HG03565 (cell line): ENCODE measurements at regions not wholly inside any gene's neighbourhood (a gene's known extent, or its start where the extent isn't known, plus 50 kb on each side); places are given as distances from the start of the nearest gene placed in this dataset.
A peak's percentile ranks its signal among the peaks of the same experiment; 100 is the strongest.

Experiments used
- ATAC-seq: cut with Tn5 transposase; IDR thresholded peaks from one replicate; pipeline ENCODE4 v1.9.1; 2021; ENCODE audit warnings: mild to moderate bottlenecking, moderate library complexity; ENCODE audit not compliant: unreplicated experiment

GRCh38 chr21:18191139-18191538, 53.5 kb upstream of the CHODL start:
- no peak for ATAC-seq

- no peak for ATAC-seq
Measured at GRCh38 chr21:18178509-18178908, 66.1 kb upstream of the CHODL start.

DNA sequence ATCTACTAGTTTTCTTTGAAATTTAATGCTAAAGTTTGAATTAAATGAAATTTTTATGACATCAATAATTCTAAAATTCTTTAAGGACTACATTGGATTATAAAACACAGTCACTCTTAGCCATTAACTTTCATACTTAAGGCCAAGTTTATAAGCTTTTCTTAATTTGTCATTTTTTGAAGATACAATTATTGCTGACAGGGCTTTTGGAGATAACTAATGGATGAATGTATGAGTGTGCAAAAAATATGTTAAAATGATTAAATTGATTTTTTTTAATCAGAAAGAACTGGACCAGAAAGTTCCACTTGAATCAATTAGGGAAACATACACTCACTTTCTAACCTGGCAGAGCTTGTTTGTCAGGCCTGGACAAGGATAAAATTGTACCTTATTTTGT, 70.3 kb upstream of the CHODL start:
- no peak for ATAC-seq

DNA sequence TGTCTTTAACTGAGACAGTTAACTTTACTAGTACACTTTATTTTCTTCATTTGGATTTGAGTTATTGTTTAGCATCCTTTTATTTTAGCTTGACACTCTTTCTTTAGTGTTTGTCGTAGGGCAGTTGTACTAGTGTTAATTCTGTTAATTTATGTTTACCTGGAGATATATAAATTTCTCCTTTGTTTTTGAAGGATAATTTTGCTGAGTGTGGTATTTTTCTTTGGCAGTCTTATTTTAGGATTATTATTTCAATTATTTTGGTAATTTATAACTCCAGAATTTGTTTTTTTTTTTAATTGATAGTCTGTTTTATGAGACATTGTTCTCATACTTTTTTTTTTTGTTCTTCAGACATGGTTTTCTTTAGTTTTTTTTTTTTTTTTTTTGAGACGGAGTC, 73.8 kb upstream of the CHODL start:
- ATAC-seq: no peak

DNA sequence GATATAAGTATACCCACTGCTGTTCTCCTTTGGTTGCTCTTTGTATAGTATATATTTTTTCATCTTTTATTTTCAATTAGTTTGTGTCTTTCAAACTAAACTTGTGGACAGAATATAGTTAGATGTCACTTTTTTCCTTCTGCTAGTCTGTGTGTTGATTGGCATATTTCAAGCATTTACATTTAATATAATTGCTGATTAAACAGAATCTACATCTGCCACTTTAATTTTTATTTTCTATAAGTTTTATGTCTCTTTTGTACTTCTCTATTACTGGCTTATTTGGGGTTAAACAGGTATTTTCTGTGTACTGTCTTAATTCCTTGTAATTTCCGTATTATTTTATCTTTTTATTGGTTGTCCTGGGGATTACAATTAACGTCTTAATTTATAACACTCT, 74.4 kb upstream of the CHODL start:
- no peak for ATAC-seq

DNA sequence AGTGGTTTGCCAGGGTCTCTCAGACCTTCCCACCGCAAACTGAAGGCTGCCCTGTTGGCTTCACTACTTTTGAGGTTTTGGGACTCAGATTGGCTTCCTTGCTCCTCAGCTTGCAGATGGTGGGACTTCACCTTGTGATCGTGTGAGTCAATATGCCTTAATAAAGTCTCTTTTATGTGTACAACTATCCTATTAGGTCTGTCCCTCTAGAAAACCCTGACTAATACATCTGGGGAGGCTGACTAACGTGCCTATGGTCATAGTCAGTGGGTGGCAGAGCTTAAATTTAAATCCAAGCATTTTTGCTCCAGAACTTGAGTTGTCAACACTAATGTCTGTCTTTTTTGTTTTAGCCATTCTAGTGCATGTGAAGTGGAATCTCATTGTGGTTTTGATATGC, 76.5 kb upstream of the CHODL start:
- ATAC-seq: no peak

DNA sequence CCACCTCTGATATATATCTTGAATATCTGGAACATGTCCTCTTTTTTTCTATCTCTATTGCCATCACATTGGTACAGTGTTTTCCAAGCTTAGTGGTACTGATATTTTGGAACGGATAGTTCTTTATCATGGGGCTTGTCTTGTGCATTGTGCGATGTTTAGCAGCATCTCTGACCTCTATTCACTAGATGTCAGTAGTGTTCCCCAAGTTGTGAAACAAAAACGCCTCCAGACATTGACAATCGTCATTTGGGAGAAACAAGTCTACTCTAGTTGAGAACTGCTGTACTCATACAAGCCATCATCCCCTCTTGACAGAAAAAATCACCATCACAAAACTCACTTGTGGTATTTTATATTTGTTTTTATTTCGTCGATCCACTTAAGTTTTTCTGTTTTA, 79.7 kb upstream of the CHODL start:
- no peak for ATAC-seq

DNA sequence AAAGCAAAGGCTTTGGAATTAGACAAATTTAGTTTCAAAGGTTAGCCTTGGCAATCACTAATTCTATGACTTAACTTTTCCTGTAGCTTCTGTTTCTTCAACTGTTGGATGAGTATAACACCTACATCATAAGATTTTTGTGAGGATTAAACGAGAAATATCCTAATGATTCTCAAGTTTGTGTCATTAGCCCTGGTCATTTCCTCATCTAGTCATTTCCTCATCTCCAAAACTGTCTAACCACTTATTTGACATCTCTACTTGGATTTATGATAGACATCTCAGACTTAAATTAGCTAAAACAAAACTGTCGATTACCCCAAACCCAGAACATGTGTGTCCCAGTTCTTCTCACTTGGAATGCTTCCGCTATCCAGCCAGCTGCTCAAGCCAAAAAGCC, 80.2 kb upstream of the CHODL start:
- ATAC-seq: no peak

- no peak for ATAC-seq
Measured at GRCh38 chr21:18163956-18164355, 80.7 kb upstream of the CHODL start.

DNA sequence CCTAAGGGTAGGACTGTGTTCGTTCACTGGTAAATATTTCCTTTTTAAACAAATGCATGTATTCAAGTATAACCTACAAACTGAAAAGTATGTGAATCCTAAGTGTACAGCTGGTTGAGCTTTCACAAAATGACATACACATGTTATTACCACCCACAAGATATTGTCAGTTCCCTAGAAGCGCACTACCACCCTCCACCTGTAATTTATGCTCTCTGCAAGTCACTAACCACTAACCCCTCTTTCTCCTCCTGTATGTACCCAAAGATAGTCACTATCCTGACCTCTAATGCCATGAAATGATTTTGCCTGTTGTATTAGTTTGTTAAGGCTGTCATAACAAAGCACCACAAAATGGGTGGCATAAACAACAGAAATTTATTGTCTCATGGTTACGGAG, 82.8 kb upstream of the CHODL start:
- ATAC-seq: no peak

DNA sequence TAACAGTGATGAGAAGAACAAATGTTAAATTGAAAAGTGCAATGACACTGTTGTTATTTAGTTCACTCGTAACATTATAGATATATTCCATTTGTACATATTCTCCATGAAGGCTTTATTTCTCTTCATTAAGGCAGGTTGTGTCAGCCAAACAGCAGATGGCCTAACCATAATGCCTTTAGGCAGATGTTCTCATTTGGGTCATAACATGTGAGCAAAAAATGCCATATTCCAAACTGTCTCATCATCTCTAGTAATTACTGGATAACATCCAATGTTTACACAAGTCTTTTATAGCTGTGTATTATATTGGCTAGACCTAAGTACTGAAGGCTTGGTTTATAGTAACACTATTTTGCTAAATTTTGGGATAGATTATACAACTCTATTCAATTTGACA, 87.2 kb upstream of the CHODL start:
- no peak for ATAC-seq

- peak; percentile 75 for ATAC-seq
Measured at GRCh38 chr21:18155508-18156193, 89.0 kb upstream of the CHODL start.

DNA sequence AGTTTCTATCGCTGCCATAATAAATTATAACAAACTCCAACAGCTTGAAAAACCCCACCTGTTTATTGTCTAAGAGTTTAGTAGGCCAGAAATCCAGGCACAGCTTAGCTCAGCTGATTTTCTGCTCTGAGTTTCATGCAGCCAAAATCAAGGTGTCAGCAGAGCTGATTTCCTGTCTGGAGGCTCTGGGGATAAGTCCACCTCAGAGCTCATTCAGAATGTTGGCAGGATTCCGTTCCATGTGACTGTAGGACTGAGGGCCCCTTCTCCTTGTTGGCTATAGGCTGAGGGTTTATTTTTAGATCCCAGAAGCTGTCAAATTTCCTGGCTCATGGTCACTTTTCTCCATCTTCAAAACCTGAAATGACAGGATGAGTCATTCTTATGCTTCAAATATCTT, 91.6 kb upstream of the CHODL start:
- ATAC-seq: no peak

GRCh38 chr21:18152371-18152770, 92.3 kb upstream of the CHODL start:
- no peak for ATAC-seq

DNA sequence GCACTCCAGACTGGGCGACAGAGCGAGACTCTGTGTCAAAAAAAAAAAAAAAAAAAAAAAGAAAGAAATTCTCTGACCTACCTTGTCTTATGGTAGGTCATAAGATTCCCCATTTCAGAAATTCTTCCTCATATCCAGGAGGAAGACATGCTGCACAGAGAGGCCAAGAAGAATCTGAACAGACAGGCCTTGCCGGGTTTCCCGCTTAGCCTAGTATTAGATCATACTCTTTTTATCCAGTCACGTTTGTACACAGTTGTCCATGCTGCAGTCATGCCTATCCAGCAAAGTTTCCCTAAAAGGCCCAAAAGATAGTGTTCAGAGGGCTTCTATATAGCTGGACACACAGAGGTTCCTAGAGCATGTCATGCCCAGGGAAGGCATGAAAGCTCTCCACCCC, 93.6 kb upstream of the CHODL start:
- no peak for ATAC-seq

DNA sequence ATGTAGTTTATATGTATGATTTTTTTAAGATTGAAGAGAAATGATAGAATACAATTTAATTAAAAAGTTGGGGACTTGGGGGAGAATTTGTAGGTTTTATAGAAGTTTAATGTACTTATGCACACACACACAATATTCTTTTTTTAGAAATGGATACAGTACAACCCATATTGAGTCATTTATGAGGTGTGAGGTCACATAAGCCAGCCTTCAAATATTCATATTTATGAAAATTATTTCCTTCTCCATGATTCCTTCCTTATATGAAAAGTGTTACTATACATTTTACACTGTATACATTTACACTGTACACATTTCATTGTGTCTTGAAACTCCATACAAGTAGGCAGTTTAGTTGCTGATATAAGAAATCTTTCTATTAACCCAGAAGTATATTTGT, 96.2 kb upstream of the CHODL start:
- no peak for ATAC-seq

DNA sequence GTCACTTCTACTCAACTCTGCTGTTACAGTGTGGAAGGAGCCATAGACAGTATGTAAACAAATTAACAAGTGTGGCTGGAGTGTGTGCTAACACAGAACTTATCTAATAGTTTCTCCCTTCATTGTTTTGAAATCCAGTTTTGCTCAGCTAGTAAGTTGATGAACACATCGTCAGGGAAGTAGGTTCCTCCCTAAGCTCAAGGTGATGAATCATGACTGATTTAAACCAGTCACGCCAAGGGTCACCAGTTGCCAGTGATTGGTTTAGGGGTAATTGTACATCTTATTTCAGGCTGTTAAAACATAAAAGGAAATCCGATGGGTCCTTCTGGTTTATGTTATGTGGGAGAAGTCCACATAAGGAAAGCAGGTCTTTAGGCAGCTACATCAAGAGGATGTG, 97.0 kb upstream of the CHODL start:
- ATAC-seq: no peak

GRCh38 chr21:18146820-18147219, 97.8 kb upstream of the CHODL start:
- no peak for ATAC-seq

GRCh38 chr21:18144339-18144738, 100.3 kb upstream of the CHODL start:
- no peak for ATAC-seq

GRCh38 chr21:18142655-18143054, 102.0 kb upstream of the CHODL start:
- no peak for ATAC-seq

DNA sequence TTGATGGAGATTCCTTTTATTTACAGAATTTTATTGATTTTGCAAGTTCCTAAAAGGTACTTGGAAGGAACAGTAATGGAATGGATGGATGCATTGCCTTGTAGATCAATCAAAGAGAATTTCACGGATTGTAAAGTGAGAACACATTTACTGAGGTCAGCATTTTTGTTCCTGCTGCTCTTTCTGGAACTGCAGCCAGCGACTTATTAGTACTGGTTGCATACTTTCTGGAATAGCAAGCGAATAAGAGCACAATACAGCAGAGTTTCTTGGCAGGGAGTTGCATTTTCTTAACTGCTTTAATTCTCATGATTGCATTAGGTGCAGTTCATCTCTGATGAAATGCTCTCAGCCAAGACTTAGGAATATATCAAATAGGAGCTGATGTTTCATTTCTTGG, 106.1 kb upstream of the CHODL start:
- no peak for ATAC-seq

DNA sequence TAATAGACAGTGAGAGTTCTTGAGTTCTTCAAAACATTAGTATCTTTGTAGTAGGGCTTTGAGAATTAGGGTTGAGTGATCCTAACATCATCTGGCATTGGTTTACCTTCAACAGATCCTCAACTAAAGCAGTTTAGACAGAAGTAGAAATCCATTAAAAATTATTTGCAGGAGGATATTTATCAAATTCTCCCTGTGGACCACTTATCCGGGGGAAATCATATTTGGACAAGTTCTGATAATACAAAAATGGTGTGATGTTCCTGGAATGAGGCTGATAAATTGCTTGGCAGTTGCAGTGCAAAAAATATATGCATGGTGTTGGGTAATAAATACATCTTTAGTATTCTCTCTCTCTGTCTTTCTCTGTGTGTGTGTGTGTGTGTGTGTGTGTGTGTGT, 115.1 kb upstream of the CHODL start:
- ATAC-seq: no peak

DNA sequence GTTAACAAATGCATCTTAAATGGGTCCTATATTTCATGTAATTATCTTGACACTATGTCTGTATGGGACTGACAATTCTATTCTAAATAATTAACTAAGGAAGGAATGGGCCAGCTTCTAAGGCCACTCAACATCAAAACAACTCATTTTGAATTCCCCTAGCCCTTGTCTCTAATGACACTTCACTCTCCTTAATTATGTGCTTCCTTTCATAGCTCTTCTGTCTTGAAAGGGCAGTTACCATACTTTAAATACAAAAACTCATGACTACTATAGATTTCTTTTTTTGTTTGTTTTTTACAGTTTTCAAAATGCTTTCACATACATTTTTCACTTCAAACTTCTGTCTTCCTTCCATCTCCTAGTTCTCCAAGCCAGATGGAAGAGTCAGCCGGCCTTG, 126.1 kb upstream of the CHODL start:
- no peak for ATAC-seq

DNA sequence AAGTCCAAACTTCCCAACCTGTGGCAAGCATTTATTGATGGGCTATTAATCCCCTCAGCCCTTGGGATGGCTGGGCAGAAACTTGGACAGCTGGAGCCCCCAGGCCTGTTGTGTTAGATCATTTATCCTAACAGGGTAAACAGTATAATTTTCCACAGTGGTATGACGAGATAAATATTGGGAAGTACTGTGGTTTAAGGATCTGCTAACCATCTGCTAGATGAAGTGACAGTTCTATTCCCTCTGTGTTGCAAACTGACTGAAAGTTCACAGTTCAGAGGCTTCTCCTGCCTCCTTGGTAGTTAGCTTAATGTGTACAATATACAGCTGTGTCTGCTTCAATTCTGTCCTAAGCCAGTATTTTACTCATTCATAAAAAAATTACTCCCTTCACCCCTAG, 127.5 kb upstream of the CHODL start:
- ATAC-seq: no peak
